AML-193 (cell line): ENCODE measurements at regions not wholly inside any gene's neighbourhood (a gene's known extent, or its start where the extent isn't known, plus 50 kb on each side); places are given as distances from the start of the nearest gene placed in this dataset.

Source experiments
- DNase-seq, 2 experiments: peaks; one replicate each; lab custom pipeline; 2025; lab: John Stamatoyannopoulos, UW

DNA sequence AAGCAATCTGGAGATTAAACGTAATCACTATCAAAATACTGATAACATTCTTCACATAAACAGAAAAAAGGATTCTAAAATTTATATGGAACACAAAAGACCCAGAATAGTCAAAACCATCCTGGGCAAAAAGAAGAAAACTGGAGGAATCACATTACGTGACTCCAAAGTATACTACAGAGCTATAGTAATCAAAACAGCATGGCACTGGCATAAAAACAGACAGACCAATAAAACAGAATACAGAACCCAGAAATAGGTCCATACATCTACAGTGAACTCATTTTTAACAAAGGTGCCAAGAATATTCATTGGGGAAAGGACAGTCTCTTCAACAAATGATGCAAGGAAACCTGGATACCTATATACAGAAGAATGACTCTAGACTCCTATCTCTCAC is 621.9 kb upstream of the CCDC54 start:
- no peak for DNase-seq

- no peak for DNase-seq
These were observed 620.3 kb upstream of the CCDC54 start for GRCh38 chr3:106756901-106757300.

DNA sequence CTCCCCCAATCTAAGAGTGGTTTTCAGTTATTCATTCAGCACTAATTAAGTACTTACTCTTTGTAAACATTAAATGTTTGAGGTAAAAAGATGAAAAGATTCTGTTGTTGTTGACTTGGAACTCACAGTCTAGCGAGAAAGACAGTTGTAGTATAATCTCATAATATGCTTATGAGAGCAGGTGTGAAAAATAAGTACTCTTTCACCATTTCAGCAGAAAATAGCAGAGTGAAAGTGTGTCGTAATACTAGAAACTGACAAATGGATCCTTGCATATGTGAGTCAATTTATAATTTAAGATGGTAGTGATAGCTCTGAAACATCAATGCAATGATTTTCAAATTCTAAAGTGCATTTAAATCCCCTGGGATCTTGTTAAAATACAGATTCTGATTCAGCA is 618.8 kb upstream of the CCDC54 start:
- DNase-seq = no peak

GRCh38 chr3:106759731-106760130 is 617.5 kb upstream of the CCDC54 start:
- DNase-seq = no peak

DNA sequence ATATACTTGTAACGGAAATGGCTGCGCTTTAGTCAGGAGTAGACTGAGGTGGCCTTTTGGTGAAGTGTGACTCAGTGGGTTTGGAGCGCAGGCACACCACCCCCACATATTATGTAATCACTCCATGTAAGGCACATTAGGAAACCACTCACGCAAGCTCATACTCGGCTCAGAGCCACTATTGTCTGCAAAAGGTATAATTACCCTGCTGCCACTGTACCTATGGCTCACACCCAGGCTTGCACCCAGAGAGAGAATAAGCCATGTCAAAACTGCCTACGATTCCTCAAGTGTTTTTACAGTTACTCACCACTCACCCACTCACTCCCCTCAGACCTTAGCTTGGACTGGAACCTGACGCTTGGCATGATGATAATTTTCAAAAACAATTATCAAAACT is 611.9 kb upstream of the CCDC54 start:
- no peak for DNase-seq

DNA sequence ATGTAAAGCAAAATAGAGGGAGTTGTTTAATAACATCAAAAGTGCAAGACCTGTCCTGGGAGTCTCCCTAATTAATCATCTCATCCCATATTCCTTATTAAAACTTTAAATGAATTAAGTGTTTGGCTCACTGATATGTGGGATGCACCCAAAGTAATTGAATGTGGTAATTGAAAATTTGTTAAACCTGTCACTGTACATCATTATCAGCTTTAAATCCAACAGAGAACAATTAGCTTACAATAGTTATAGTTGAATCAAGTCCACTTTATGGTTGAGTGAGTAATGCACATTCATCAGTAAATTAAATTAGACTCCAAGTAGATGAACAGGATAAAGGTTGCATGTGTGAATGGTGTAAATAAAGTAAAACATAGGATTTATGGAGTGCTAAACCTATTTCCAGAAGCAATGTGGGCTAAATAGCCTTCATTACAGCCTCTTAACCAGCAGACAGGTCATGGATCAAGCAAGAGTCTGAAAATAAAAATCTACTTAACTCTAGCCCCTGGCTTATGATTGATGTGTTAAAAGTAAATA is 608.2 kb upstream of the CCDC54 start:
- DNase-seq = no peak

DNA sequence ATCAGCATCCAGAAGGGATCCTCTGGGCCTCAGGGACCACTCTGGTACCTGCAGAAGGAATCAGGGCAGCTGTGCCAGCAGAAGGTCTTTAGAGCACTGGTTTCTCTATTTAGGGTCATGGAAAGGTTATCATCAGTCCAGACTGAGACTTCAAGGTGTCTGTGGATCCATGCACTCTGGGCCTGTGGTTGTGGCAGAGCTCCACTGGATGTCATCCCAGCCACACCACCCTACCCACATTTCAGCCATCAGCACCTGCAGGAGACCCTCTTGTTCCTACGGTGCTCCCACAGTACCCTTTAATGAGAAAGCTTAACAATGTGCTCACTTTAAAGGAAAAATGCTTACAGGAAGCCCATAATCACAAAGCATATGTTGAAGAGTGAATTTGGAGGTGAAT is 603.4 kb upstream of the CCDC54 start:
- no peak for DNase-seq

- no peak for DNase-seq
These were observed 594.0 kb upstream of the CCDC54 start for GRCh38 chr3:106783231-106783630.

- no peak for DNase-seq
These were observed 588.0 kb upstream of the CCDC54 start for GRCh38 chr3:106789276-106789675.

- DNase-seq = no peak
These were observed 584.5 kb upstream of the CCDC54 start for GRCh38 chr3:106792716-106793115.

DNA sequence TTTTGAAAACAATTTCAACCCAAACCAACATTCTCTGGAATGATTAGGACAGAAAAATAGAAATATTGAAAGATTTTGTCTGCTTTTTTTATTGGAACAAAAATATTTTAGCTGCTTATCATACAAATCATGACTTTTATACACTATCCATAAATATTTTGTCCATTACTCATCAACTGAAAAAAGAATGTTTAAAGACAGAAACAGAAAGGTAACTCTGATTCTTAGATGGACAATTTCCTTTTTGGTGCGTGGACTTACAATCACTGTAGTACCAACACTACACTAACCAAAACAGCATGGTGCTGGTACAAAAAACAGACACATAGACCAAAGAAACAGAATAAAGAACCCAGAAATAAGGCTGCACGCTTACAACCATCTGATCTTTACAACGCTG is 582.8 kb upstream of the CCDC54 start:
- DNase-seq = no peak

DNA sequence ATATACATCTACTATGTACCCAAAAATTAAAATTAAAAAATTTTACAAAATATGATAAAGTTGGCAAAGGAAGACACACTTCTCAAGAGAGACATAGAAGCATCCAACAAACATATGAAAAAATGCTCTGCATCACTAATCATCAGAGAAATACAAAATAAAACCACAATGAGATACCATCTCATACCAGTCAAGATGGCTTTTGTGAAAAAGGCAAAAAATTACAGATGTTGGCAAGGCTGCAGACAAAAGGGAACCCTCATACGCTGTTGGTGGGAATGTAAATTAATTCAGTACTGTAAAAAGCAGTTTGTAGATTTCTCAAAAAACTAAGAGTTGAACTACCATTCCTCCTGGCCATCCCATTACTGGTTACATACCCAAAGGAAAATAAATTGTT is 581.7 kb upstream of the CCDC54 start:
- DNase-seq = no peak

- no peak for DNase-seq
These were observed 579.8 kb upstream of the CCDC54 start for GRCh38 chr3:106797461-106797860.

DNA sequence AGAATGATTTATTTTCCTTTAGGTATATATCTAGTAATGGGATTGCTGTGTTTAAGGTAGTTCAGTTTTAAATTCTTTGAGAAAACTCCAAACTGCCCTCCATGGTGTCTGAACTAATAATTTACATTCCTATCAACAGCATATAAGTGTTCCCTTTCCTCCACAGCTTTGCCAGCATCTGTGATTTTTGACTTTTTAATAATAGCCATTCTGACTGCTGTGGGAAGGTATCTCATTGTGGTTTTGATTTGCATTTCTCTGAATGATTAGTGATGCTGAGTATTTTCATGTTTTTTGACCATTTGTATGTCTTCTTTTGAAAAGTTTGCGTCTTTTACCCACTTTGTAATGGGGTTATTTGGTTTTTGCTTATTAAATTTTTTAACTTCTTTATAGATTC is 571.6 kb upstream of the CCDC54 start:
- no peak for DNase-seq

DNA sequence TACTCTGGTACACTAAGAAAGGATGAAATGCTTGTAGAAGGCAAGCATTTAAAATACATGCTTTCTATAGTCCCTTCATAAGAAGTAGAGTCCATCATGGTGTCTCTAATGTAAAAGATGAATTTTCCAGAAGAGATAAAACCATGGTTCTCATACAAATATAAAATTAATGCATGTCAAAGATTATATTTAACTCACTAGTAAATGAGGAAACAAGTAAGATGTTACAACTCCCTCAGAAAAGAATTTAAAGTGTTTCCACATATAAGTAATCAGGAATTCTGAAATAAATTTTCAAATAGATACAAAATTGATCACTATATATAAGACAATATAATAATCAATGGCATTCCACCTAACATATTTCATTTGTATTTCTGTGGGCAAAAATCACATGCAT is 570.3 kb upstream of the CCDC54 start:
- no peak for DNase-seq

- no peak for DNase-seq
These were observed 568.2 kb upstream of the CCDC54 start for GRCh38 chr3:106809041-106809440.

- no peak for DNase-seq
These were observed 567.5 kb upstream of the CCDC54 start for GRCh38 chr3:106809623-106810299.

DNA sequence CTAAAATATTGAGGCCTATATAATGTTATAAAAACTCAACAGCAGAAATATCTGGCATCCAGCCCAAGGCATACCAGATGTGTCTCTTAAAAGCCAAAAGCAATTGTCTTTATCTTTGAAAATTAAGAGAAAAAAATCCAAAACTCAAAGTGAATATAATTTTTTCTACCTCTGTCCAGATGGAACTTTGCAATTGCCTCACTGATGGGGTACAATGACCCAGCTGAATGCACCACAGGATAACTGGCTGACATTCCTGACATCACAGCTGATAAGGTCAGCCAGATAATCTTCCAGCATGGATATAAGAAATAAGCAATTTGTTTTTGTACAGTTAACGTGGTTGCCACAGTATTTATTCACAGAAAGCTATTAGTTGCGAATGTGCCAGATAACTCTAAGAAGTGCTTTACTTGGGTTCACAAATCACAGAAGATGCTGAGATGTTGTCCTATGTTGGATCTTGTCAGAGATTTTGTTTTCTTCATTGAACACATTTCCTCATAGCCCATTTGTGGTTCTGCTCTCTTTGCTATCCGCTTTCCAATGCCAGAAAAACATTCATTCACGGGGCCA is 566.9 kb upstream of the CCDC54 start:
- no peak for DNase-seq

DNA sequence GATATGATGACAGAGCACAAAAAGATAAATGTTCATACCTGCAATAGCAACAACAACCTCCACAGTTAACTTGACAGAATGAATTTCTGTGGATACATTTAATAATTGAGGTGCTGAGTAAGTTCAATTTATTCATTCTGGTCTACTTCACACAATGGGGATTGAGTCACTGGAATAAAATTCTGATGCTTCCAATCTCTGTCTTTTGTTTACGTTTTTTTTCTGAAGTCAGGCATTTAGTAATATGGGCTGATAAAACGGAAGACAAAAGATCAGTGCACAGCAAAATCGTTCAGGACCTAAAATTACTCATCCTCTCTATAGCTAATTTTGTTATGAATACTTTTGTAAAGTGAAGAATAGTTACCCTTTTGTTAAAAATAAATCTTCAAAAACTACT is 565.9 kb upstream of the CCDC54 start:
- no peak for DNase-seq

GRCh38 chr3:106813742-106814141 is 563.5 kb upstream of the CCDC54 start:
- no peak for DNase-seq

- DNase-seq = no peak
These were observed 563.0 kb upstream of the CCDC54 start for GRCh38 chr3:106814231-106814630.

- no peak for DNase-seq
These were observed 560.4 kb upstream of the CCDC54 start for GRCh38 chr3:106816838-106817237.

DNA sequence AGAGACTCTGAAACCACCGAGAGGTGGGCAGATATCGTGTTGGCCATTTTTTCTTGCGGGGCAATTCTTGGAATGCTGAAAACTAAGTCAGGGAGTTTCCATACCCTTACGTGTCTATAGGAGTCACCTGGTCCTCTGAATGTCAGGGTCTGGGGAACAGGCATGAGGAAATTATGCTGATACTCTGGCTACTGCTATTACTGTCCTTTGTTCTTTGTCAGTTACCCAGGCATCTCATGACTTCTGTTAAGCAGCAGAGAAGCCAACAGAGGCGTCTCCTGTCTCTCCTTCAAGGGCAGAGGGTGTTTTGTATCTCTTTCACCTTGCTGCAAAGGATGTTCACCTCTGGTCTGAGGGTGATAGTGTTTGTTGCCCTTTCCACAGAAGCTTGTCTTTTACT is 559.5 kb upstream of the CCDC54 start:
- no peak for DNase-seq

- no peak for DNase-seq
These were observed 557.8 kb upstream of the CCDC54 start for GRCh38 chr3:106819440-106819839.
